Body of pancreas (tissue), 4 donors: ENCODE measurements at regions not wholly inside any gene's neighbourhood (a gene's known extent, or its start where the extent isn't known, plus 50 kb on each side); places are given as distances from the start of the nearest gene placed in this dataset.

ENCODE experiments used
- POLR2A ChIP-seq, 3 donors: fragments of 450-650 bp; IDR thresholded peaks; one replicate each; pipeline ENCODE4 v1.6.1; 2016; ENCODE audit warnings: antibody characterized with exemption in 3 of 3, mild to moderate bottlenecking in 2 of 3
- TF ChIP-seq, protein P1 (sequence below), 7 experiments: fragments of 450-650 bp in 4 of 7; fragments of 200-600 bp in 3 of 7; sonication (generic) in 3 of 7; IDR thresholded peaks; one replicate each; pipeline ENCODE4 v1.5.1; 2016 to 2019; ENCODE audit warnings: antibody characterized with exemption in 7 of 7

DNA sequence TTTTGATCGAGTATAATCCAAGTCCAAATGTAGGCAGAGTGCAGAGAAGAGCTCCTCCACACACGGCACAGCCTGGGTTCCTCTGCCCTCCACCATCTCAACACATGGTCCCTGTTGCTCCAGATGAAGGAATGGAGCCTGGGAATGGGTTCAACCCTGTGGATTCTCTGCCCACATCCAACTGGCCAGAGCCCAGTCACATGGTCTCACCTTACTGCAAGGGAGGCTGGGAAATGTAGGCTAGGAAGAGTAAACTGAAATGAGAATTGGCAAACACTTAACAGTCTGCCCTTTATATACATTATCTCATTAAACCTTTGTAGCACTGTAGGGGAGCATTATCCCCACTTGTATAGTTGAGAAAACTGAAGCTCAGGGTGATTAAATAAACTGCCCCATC is 60.1 kb upstream of the RAB4A start:
- TF ChIP-seq, protein P1, sequence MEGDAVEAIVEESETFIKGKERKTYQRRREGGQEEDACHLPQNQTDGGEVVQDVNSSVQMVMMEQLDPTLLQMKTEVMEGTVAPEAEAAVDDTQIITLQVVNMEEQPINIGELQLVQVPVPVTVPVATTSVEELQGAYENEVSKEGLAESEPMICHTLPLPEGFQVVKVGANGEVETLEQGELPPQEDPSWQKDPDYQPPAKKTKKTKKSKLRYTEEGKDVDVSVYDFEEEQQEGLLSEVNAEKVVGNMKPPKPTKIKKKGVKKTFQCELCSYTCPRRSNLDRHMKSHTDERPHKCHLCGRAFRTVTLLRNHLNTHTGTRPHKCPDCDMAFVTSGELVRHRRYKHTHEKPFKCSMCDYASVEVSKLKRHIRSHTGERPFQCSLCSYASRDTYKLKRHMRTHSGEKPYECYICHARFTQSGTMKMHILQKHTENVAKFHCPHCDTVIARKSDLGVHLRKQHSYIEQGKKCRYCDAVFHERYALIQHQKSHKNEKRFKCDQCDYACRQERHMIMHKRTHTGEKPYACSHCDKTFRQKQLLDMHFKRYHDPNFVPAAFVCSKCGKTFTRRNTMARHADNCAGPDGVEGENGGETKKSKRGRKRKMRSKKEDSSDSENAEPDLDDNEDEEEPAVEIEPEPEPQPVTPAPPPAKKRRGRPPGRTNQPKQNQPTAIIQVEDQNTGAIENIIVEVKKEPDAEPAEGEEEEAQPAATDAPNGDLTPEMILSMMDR (IDR thresholded peaks at IDR 0.05): no peak
- TF ChIP-seq POLR2A (IDR thresholded peaks at IDR 0.05): no peak
